ENCODE measurements at regions not wholly inside any gene's neighbourhood (a gene's known extent, or its start where the extent isn't known, plus 50 kb on each side); places are given as distances from the start of the nearest gene placed in this dataset.
"Not testable (repeated sequence)": the region's sequence is repeated elsewhere in the genome, so short reads cannot be mapped to it uniquely, and the experiment has no call there.

- FAIRE-seq; DNase-seq (ENCODE audit: insufficient read length, low spot score): not testable (repeated sequence)
These were observed 311.2 kb upstream of the SOX4 start for GRCh38 chr6:21282360-21282759.

GRCh38 chr6:21284166-21284565 lies 309.4 kb upstream of the SOX4 start:
- DNase-seq (ENCODE audit: insufficient read length, low spot score) = no peak
- FAIRE-seq = no peak

- DNase-seq (ENCODE audit: insufficient read length, low spot score) (no peak), FAIRE-seq (no peak)
These were observed 308.8 kb upstream of the SOX4 start for GRCh38 chr6:21284706-21285105.

- FAIRE-seq = no peak
- no peak for DNase-seq (ENCODE audit: insufficient read length, low spot score)
These were observed 299.4 kb upstream of the SOX4 start for GRCh38 chr6:21294144-21294543.

GRCh38 chr6:21295506-21296240 lies 297.9 kb upstream of the SOX4 start:
- no peak for DNase-seq (ENCODE audit: insufficient read length, low spot score)
- FAIRE-seq = no peak

GRCh38 chr6:21297665-21298064 lies 295.9 kb upstream of the SOX4 start:
- no peak for DNase-seq (ENCODE audit: insufficient read length, low spot score)
- no peak for FAIRE-seq

GRCh38 chr6:21299216-21299615 lies 294.3 kb upstream of the SOX4 start:
- FAIRE-seq (no peak), DNase-seq (ENCODE audit: insufficient read length, low spot score) (no peak)

- FAIRE-seq (no peak), DNase-seq (ENCODE audit: insufficient read length, low spot score) (no peak)
These were observed 293.1 kb upstream of the SOX4 start for GRCh38 chr6:21300439-21300838.

- FAIRE-seq = no peak
- DNase-seq (ENCODE audit: insufficient read length, low spot score) = no peak
These were observed 287.6 kb upstream of the SOX4 start for GRCh38 chr6:21305893-21306332.

- FAIRE-seq (no peak), DNase-seq (ENCODE audit: insufficient read length, low spot score) (no peak)
These were observed 287.0 kb upstream of the SOX4 start for GRCh38 chr6:21306546-21306945.

- DNase-seq (ENCODE audit: insufficient read length, low spot score) (no peak), FAIRE-seq (no peak)
These were observed 283.7 kb upstream of the SOX4 start for GRCh38 chr6:21309807-21310221.

GRCh38 chr6:21310568-21311140 lies 282.9 kb upstream of the SOX4 start:
- FAIRE-seq (no peak), DNase-seq (ENCODE audit: insufficient read length, low spot score) (no peak)

GRCh38 chr6:21312118-21312517 lies 281.4 kb upstream of the SOX4 start:
- DNase-seq (ENCODE audit: insufficient read length, low spot score) (no peak), FAIRE-seq (no peak)

- FAIRE-seq = no peak
- no peak for DNase-seq (ENCODE audit: insufficient read length, low spot score)
These were observed 275.9 kb upstream of the SOX4 start for GRCh38 chr6:21317642-21318041.

GRCh38 chr6:21321076-21321475 lies 272.5 kb upstream of the SOX4 start:
- DNase-seq (ENCODE audit: insufficient read length, low spot score) (no peak), FAIRE-seq (no peak)

- FAIRE-seq (no peak), DNase-seq (ENCODE audit: insufficient read length, low spot score) (no peak)
These were observed 272.0 kb upstream of the SOX4 start for GRCh38 chr6:21321531-21321930.

- FAIRE-seq = no peak
- no peak for DNase-seq (ENCODE audit: insufficient read length, low spot score)
These were observed 270.0 kb upstream of the SOX4 start for GRCh38 chr6:21323577-21323976.

GRCh38 chr6:21325201-21325856 lies 268.2 kb upstream of the SOX4 start:
- no peak for DNase-seq (ENCODE audit: insufficient read length, low spot score)
- no peak for FAIRE-seq

- DNase-seq (ENCODE audit: insufficient read length, low spot score) = no peak
- no peak for FAIRE-seq
These were observed 266.0 kb upstream of the SOX4 start for GRCh38 chr6:21327326-21328112.

GRCh38 chr6:21331235-21331634 lies 262.3 kb upstream of the SOX4 start:
- no peak for DNase-seq (ENCODE audit: insufficient read length, low spot score)
- FAIRE-seq = no peak

GRCh38 chr6:21332077-21332476 lies 261.5 kb upstream of the SOX4 start:
- DNase-seq (ENCODE audit: insufficient read length, low spot score) (no peak), FAIRE-seq (no peak)
